ENCODE measurements at regions not wholly inside any gene's neighbourhood (a gene's known extent, or its start where the extent isn't known, plus 50 kb on each side); places are given as distances from the start of the nearest gene placed in this dataset.
"Not testable (repeated sequence)": the region's sequence is repeated elsewhere in the genome, so short reads cannot be mapped to it uniquely, and the experiment has no call there.

DNA sequence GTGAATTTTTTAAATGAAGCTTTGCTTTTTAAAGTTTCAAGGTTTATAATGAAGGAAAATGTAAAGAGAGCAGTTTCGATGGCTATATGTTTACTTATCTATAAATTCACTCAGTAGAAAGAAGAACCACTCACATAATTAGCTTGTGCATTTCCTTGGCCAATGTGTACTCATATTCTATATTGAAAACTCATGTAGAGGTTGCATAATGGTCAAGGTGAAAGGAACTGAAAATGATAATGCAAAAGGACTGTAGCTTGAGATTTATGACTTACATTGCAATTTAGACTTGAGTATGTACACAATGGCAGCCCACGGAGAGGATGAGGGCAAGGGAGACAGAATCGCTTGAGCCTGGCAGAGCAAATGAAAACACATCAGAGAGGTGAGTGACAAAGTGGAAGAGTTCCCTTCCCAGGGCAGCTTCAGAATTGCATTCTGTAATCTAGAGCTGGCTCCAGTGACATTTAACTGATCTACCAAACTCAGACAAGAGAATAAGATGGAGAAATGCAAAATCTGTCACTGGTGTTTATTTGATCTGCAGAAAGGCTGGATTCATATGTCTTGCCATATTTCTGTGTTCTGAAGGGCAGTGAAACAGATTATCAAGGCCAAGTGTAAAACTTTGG is 191.8 kb downstream of the TMEM200A start:
- no peak for DNase-seq (ENCODE audit: low read depth in 2 of 2)

DNA sequence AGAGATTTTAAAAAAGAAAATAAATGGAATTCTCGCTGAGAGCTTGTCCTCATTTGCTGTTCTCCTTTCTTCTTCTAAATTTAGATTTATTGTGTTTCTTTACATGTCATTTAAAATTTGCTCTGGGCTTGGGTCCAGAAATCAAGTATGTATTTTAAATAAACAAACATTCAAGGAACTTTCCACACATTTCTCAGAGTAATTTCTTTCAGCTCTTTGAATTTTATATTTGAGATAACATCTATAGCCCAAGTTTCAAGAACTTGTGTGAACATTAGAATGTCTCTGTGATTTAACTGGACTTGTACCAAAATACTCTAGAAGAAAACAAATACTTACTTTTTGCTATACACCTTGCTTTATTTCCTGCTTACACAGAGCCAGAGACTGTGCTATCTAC is 192.3 kb downstream of the TMEM200A start:
- no peak for DNase-seq (ENCODE audit: low read depth in 2 of 2)

DNA sequence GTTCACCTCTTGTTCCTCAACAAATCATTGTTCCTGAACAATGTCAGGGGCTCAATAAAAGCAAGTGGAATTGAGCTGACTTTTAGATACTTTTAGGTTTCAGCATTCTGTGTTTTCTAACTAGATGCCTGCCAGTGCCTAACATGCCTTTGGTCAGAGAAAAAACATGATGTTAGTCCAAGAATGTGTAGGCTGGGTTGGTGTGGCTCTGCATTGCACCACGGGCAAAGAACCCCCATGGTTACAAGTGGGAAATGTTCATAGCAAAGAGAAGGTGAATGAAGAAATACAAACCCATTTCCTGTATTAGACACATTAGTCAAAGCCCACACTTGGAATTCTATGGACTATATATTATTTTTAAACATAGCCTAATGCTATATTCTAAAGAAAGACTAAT is 193.3 kb downstream of the TMEM200A start:
- DNase-seq (ENCODE audit: low read depth in 2 of 2) = no peak

DNA sequence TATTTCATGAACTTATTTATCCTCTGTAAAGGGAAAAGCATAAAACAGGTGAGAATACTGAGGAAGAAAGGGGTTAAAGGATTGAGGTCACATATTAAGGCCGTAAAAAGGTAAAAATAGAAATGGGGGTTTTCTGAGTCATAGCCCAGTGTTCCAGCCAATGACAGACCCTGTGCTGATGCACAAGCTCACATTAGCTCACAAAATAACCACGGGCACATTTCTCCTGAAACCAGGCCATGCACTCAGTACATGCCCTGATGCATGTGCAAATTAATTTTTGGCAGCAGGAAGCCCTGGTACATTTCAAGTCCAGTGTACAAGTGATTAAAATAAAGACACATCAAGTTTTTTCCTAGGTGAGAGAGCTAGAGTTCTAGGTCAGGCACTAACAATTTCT is 194.4 kb downstream of the TMEM200A start:
- DNase-seq (ENCODE audit: low read depth in 2 of 2) = no peak

DNA sequence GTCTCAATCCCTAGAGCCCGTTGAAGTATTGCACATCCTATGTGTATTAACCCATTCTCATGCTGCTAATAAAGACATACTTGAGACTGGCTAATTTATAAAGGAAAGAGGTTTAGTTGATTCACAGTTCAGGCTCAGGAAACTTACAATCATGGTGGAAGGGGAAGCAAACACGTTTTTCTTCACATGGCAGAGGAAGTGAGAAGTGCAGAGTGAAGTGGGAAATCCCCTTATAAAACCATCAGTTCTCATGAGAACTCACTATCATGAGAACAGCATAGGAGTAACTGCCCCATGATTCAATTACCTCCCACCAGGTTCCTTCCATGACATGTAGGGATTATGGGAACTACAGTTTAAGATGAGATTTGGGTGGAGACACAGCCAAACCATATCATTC is 195.3 kb downstream of the TMEM200A start:
- not testable (repeated sequence) for DNase-seq (ENCODE audit: low read depth in 2 of 2)

DNA sequence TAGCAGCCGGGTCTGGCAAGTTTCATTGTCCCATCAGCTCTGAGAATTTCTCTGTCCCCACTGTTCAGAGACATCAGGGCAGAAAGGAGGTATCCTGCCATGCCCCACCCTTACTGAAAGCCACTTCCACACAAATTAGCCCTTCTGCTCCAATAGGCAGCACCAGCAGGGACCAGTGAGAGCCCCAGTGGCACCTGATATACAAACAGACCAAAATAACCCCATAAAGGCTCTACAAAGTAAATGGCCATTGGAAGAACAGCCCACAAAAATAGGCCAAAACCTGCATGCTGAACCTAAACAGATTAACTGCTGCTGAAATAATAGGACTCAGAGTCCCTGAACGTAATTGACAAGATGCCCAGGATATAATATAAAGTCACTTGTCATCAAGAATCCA is 199.9 kb downstream of the TMEM200A start:
- no peak for DNase-seq (ENCODE audit: low read depth in 2 of 2)

DNA sequence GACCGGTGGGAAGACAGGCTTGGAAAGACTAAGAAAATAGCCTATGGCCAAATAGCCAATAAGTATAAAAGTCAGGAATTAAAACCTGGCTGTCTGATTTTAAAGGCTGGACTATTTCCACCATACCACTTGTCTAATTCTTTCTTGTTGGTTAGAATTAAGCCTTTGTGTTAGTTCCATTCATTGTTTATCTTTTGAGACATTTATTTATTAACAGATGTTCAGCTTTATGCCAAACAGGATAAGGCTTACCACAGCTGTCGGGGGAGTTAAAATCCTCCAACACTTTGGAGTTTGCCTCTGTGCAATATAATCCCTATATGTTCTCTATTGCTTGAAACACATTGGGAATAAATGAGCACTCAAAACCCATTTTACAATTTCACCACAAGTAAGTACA is 208.3 kb downstream of the TMEM200A start:
- DNase-seq (ENCODE audit: low read depth in 2 of 2) = no peak

DNA sequence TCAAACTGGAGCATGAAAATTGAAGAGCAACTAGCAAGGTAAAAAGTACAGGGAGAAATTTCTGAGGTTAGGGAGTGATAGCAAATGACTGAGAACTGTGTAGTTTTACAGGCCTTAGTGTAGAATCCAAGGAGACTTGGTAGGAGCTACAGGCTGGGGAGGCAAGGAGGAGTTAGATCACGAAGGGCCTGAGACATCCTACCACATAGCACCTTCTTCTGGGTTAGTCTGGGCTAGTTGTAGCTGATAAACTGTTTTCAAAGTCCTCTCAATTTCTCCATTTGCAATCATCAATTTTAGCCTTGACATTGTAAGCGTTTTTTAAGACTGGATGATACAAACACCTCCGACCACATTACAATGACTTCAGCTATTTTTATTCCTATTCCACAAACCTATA is 209.7 kb downstream of the TMEM200A start:
- DNase-seq (ENCODE audit: low read depth in 2 of 2) = no peak

DNA sequence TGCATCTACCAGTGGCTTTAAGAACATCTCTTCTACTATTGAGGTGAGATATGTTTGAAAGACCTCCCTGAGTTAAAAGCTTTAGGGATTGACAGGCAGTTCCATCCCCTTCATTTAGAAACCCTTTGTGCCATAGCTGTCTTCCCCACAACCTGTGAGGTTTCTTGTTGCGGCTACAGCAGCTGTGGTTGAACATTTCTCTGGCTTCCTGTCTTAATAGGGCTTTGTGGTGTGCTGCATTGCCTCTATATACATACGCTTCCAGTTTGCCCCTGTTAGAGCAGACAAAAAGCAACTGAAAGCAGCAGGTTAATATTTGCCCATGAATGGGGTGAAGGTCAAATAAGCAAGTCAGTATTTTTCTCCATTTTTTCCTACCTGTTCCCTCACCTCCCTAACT is 210.2 kb downstream of the TMEM200A start:
- peak in 1 of 2 donors; percentile 4 for DNase-seq (ENCODE audit: low read depth in 2 of 2)

DNA sequence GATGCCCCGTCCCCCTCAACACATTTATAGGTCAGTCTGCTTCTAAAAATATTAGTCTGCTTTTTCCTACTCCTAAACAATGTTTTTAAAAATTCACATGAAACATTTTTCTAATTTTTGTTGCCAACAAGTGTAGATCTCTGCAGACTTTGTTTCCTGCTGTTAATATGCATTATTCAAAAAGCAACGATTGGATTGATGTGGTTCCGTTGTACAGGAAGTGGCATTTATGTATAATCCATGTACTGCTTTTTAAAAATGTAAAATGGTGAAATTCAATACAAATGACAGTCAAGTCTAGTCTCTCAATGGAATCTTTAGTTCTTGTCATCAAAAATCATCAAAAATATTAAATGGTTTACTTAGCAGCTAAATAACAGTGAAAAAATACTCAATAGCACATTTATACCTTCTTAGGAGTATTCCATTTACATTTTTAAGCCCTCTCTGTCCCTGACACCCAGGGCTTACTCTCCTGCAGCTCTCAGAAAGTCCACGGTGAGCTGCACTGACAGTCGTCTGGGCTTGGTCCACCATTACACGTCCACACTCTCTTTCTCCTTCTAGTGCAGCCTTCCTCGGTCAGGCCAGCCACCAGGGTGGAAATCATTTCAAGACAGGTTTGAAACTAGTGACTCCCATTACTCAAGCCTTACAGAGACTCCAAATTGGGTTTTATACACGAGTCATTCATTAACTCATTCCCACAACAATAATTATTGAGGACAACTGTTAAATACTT is 211.5 kb downstream of the TMEM200A start:
- DNase-seq (ENCODE audit: low read depth in 2 of 2) = no peak

DNA sequence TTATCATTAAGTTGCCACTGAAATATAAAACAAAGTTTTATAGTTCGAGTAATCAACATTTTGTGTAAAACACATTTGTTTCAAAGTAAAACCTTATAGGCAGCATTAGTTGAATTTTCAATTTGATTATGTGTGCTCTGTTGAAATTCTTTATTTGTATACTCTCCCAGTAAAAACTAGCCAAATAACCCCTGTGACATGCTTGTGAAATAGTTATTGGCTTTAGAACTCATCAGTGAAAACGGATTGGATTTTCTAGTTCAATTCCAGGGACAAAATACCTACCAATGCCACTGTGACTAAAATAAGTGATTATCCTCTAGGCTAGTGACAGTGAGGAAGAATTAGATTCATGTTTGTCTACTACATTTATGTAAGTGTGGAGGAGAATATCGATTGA is 212.9 kb downstream of the TMEM200A start:
- DNase-seq (ENCODE audit: low read depth in 2 of 2) = no peak

DNA sequence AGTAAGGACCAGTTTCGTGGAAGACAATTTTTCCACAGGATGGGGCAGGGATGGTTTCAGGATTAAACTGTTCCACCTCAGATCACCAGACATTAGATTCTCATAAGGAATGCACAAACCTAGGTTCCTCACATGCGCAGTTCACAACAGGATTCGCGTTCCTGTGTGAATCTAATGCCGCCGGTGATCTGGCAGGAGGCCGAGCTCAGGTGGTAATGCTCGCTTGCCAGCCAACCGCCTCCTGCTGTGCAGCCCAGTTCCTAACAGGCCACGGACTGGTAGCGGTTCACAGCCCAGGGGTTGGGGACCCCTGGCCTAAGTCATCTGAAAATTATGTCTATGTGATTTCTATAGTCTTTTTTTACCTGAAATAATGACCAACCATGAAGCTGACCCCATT is 217.5 kb downstream of the TMEM200A start:
- DNase-seq (ENCODE audit: low read depth in 2 of 2) = no peak

DNA sequence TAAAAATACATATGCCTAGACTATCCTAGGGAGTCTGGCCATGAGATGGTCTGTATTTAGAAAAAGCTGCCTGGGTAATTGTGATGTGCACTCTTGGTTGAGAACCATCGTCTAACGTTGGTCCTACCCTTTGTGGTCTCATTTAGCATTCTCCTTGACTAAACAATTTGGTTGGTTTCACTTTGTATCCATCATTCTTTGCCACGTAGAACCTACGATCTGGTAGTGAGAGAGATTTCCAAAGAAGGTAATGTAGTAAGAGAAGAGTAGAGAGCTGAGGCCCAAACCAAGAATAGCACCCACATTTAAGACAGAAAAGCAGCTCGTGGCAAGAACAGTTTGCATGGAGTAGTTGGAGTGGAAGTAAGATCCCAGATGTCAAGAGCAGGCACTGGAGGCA is 219.8 kb downstream of the TMEM200A start:
- DNase-seq (ENCODE audit: low read depth in 2 of 2) = no peak

DNA sequence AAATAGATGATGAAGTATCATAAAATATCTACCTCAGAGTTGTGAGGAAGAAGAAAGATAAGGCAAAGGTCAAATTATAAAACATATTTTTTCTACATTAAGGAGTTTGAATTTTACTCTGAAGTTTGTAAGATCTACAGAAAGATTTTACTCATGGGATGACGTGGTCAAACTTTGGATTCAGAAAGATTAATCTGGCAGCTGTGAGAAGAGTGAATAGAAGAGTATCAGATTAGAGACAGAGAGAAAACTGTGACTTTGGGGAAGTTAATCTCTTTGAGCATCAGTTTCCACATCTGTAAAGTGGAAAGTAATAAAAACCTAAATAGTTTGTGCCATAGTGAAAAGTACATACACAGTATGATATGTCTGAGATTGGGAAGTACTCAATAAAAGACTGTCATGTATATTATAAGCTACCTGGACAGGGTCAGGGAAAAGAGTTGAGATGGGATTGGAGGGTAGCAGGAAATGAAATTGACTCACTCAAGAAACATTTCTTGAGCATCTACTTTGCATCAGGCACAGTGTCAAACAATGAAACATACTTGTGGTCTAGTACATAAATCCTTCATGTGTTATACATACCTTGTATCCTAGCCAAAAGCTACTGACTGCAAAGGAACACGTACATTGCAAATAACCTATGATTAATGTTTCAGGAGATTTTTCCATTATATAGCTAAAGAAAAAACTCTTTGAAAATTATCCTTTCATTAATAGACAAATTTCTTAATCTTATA is 222.1 kb downstream of the TMEM200A start:
- DNase-seq (ENCODE audit: low read depth in 2 of 2) = no peak

DNA sequence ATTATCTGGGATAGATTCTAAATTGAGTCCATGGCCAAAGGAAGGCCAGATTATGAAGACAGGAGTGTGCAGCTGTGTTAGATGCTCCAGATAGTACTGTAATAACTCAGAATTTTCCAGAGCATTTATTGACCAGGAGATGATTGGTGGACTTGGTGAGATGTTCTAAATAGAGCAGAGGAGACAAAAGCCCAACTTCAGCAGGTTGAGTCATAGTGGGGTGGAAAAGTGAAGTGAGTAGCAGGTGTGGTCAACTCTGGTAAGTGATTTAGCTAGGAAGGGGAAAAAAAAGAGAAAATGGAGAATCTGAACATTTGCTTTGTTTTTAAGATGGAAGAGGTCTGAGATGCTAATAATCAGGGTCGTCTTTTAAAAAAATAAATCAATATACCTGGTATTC is 227.4 kb downstream of the TMEM200A start:
- DNase-seq (ENCODE audit: low read depth in 2 of 2) = no peak

DNA sequence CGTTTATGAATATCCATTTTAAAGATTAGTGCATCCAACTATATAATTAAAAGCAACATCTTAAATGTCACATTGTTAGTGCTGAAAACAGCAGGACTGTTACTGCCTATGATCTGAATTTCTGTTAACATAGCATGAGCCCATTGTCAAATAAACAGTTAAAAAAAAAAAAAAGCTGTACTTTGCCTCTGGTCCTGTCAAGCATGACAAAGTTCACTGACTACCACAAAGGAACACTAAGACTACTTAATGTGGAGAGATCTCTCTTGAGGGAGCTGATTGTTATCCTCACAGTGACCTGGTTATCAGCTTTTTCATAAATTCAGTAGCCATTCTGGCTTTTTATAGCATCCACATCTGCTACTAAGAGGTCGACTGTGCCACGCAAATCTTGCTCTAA is 228.1 kb downstream of the TMEM200A start:
- no peak for DNase-seq (ENCODE audit: low read depth in 2 of 2)

DNA sequence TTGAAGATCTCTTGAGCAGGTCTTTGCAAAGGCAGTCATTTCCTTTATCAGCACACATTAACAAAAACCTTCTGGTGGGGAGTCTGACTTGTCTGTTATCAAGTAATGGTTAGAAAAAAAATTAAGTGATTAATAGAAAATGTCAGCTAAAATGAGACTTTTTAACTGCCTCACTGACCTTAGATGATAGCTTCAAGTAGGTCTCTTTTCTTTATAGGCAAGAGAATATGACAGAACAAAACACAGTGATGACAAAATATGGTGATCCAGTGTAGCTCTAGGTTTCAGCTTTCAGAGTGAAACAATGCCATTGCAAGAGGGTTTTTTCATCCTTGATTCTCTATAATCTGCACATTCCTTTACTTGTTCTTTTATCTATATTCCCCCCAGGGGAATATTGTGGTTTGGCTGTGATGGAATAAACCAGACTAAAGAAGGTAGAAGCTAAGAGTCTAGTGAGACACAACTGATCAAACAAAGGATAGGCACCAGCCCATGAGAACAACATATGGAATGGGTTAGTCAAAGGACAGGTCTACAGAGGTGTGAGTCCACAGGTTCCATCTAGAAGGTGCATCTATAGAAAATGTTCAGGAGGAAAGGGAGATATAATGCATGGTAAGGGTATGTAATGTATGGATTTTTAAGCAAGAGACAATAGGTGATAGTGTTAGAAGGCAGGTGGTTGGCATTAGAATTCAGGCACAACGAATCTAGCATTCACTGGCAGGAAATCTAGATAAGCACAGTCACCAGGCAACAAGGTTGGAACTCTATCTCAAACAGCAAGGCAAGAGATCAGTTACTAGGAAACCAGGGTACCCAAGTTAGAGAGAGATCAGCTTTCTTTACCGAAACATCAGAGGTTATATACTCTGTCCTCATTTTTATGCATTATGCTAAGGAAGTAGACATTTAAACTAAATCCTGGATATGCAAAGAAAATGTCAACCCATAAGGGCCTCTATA is 228.9 kb upstream of the SMLR1 start:
- DNase-seq (ENCODE audit: low read depth in 2 of 2) = no peak

DNA sequence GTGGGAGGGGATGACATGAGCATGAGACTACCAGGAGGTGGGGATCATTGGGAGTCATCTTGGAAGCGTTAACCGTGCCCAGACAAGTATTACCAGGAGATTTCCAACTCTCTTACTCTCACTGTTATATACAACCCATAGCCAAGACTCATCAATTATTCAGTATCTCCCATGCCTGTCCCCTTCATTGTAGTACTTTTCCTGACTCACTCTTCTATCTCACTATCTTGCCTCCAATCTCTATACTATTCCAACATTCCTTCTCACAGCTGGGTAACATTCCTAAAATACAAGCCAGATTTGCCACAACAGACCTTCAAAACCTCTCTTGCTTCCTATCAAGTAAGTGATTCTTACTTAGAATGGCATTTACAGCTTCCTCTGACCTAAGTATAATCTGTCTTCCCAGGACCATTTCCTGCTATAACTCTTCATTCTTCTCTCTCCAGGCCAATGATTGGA is 226.3 kb upstream of the SMLR1 start:
- no peak for DNase-seq (ENCODE audit: low read depth in 2 of 2)

DNA sequence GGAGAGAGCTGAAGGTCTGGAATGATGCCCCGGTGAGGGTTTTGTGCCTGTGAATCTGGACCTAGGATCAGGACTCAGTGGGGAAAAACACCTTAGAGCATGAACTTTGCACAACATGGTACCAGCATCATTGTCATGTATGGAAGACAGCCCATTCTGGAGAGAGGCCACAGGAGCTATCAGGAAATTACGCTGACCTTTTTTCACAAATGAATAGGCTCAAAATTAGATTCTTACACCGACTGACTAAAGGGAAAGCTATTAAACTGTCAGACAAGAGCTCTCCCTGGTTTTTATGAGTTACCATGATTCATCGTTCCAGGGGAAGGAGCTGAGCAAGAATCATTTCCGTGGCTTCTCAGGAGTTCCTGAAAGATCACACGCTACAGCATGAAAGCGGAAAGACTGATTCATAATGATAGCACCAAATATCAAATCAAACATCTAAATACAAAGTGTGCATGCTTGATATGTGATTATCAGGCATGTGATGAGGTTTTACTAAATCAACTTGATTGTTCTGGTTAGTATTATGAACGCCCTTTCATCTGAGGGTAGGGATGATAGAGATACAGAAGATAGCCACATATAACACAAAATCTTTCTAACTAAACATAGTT is 224.9 kb upstream of the SMLR1 start:
- DNase-seq (ENCODE audit: low read depth in 2 of 2) = no peak

DNA sequence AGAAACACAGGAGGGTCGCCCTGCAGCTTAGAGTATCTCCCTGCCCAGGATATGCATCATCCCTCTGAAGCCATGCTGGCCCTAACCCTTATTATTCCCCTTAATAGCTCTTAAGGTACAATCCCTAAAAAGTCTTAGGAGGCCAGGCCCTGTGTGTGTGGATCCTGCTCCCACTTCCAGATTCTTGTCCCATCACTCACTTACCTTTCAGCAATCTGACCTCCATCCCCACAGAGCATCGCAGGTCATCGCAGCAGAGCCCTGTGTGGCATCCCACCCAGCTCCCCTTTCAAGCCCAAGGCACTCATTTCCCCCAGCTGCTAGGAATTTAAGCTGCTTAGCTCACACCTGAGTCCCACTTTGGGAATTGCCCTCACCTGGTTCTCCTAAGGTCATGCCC is 223.8 kb upstream of the SMLR1 start:
- no peak for DNase-seq (ENCODE audit: low read depth in 2 of 2)

DNA sequence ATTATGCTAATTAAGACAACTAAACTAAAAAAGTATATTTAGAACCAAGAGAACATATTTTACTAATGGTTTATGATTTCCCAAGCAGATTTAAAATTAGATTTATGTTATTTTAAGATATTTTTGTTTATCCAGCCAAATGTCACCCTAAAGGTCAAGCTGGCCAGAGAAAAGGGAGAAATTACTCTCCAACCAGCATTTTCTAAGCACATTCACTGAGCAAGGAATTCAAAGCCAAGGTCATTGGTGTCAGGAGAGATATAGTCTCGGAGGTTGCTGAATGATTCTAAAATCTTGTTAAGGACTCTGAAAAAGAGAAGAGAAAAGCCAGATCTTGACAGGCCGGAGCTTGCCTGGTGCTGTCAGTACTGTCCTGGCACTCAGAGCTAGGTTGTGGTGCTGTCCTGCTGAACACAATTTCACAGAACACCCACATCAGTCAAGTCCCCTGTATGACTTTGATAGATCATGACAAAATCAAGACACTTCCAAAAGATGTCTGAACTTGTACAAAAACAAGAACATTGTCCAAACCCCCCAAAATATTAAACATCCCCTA is 222.3 kb upstream of the SMLR1 start:
- no peak for DNase-seq (ENCODE audit: low read depth in 2 of 2)
